ENCODE measurements at regions not wholly inside any gene's neighbourhood (a gene's known extent, or its start where the extent isn't known, plus 50 kb on each side); places are given as distances from the start of the nearest gene placed in this dataset.

DNA sequence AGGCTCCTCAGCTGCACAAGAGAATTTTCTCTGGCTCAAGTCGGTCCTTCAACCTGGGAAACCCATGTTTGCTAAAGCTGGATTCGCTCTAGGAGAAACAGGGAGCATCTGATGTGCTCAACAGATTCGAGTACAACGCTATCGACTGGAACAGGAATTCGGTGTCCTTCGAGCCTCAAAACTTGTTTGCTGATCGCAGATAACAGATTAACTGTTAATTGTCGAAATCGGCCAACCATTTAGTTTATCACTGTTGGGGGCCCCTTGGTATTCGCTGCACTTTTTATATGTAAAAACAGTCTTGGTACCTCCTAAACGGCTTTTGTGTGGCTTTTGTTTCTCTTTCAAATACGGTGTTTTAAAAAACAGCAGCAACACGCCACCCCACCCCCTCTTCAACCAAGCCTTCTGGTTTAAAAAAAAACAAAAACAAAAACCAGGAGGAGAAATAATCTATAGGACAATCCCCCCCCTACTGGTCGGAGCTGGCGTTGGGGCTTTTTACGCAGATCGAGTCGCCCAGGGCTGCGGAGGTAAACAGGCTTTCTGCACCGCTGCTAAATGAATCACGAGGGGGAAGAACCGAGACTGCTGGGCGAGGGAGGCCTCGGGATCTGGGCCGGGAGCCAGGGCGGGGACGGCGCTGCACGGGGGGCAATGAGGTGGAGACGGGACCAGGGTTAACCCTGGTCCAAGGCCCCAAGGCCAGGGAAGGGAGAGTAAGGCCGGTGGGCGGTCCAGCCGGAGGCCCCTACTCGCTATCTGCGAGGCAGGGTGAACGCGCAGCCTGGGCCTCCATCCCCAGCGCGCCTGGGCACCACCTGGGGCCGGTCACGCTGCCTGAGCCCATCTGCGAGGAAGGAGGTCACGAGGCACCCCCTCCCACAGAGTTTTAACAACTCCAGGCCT lies 71.7 kb upstream of the BCOR start (continued):
- TF ChIP-seq, protein P1, sequence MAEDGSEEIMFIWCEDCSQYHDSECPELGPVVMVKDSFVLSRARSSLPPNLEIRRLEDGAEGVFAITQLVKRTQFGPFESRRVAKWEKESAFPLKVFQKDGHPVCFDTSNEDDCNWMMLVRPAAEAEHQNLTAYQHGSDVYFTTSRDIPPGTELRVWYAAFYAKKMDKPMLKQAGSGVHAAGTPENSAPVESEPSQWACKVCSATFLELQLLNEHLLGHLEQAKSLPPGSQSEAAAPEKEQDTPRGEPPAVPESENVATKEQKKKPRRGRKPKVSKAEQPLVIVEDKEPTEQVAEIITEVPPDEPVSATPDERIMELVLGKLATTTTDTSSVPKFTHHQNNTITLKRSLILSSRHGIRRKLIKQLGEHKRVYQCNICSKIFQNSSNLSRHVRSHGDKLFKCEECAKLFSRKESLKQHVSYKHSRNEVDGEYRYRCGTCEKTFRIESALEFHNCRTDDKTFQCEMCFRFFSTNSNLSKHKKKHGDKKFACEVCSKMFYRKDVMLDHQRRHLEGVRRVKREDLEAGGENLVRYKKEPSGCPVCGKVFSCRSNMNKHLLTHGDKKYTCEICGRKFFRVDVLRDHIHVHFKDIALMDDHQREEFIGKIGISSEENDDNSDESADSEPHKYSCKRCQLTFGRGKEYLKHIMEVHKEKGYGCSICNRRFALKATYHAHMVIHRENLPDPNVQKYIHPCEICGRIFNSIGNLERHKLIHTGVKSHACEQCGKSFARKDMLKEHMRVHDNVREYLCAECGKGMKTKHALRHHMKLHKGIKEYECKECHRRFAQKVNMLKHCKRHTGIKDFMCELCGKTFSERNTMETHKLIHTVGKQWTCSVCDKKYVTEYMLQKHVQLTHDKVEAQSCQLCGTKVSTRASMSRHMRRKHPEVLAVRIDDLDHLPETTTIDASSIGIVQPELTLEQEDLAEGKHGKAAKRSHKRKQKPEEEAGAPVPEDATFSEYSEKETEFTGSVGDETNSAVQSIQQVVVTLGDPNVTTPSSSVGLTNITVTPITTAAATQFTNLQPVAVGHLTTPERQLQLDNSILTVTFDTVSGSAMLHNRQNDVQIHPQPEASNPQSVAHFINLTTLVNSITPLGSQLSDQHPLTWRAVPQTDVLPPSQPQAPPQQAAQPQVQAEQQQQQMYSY (CRISPR knock-in tag; IDR thresholded peaks at IDR 0.05): no peak
- TF ChIP-seq TARDBP (IDR thresholded peaks at IDR 0.05; ENCODE audit: borderline replicate concordance) (no peak), ZNF622 (IDR thresholded peaks at IDR 0.05) (no peak), FOS (IDR thresholded peaks at IDR 0.05; ENCODE audit: borderline replicate concordance, extremely low read depth, insufficient read length) (no peak), ZNF217 (IDR thresholded peaks at IDR 0.05) (no peak), NRF1 (conservative IDR thresholded peaks at IDR 0.05; ENCODE audit: low read depth, low read length) (no peak), STAT1 (conservative IDR thresholded peaks at IDR 0.05) (no peak), SUPT20H (IDR thresholded peaks at IDR 0.05; ENCODE audit: borderline replicate concordance, control insufficient read depth, low read depth, low read length) (no peak), BHLHE40 (IDR thresholded peaks at IDR 0.05; ENCODE audit: borderline replicate concordance in 1 of 2, low read depth in 2 of 2, low read length in 1 of 2) (no peak), GATAD2B (conservative IDR thresholded peaks at IDR 0.05; ENCODE audit: low read depth) (no peak), ESRRA (IDR thresholded peaks at IDR 0.05; ENCODE audit: low read length) (no peak), ZNF274 (IDR thresholded peaks at IDR 0.05; ENCODE audit: insufficient read depth, insufficient read length) (no peak), NFXL1 (IDR thresholded peaks at IDR 0.05; ENCODE audit: borderline replicate concordance) (no peak), TAF1 (IDR thresholded peaks at IDR 0.05; ENCODE audit: borderline replicate concordance, low read depth, low read length) (no peak), CBX3 (IDR thresholded peaks at IDR 0.05; ENCODE audit: borderline replicate concordance, low read depth) (no peak), LARP7 (IDR thresholded peaks at IDR 0.05) (no peak), MEF2A (IDR thresholded peaks at IDR 0.05; ENCODE audit: insufficient read depth, low read depth, low read length) (0 out of 2 replicates have a peak, but pooled peaks have one; percentile 50), CHD1 (IDR thresholded peaks at IDR 0.05; ENCODE audit: low read depth, low read length) (no peak), TCF3 (IDR thresholded peaks at IDR 0.05; ENCODE audit: borderline replicate concordance, insufficient read depth, low read depth, low read length) (peak; percentile 93), NFYA (IDR thresholded peaks at IDR 0.05; ENCODE audit: borderline replicate concordance, low read depth, low read length) (no peak)
- TF ChIP-seq, protein P2, sequence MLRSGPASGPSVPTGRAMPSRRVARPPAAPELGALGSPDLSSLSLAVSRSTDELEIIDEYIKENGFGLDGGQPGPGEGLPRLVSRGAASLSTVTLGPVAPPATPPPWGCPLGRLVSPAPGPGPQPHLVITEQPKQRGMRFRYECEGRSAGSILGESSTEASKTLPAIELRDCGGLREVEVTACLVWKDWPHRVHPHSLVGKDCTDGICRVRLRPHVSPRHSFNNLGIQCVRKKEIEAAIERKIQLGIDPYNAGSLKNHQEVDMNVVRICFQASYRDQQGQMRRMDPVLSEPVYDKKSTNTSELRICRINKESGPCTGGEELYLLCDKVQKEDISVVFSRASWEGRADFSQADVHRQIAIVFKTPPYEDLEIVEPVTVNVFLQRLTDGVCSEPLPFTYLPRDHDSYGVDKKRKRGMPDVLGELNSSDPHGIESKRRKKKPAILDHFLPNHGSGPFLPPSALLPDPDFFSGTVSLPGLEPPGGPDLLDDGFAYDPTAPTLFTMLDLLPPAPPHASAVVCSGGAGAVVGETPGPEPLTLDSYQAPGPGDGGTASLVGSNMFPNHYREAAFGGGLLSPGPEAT (IDR thresholded peaks at IDR 0.05; ENCODE audit: low read depth): peak; percentile 15; the same call in 1 of the 2 replicates
- TF ChIP-seq, protein P3, sequence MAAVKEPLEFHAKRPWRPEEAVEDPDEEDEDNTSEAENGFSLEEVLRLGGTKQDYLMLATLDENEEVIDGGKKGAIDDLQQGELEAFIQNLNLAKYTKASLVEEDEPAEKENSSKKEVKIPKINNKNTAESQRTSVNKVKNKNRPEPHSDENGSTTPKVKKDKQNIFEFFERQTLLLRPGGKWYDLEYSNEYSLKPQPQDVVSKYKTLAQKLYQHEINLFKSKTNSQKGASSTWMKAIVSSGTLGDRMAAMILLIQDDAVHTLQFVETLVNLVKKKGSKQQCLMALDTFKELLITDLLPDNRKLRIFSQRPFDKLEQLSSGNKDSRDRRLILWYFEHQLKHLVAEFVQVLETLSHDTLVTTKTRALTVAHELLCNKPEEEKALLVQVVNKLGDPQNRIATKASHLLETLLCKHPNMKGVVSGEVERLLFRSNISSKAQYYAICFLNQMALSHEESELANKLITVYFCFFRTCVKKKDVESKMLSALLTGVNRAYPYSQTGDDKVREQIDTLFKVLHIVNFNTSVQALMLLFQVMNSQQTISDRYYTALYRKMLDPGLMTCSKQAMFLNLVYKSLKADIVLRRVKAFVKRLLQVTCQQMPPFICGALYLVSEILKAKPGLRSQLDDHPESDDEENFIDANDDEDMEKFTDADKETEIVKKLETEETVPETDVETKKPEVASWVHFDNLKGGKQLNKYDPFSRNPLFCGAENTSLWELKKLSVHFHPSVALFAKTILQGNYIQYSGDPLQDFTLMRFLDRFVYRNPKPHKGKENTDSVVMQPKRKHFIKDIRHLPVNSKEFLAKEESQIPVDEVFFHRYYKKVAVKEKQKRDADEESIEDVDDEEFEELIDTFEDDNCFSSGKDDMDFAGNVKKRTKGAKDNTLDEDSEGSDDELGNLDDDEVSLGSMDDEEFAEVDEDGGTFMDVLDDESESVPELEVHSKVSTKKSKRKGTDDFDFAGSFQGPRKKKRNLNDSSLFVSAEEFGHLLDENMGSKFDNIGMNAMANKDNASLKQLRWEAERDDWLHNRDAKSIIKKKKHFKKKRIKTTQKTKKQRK (IDR thresholded peaks at IDR 0.05; ENCODE audit: low read depth, low read length): no peak
